Psoas muscle (tissue), 7 donors: ENCODE measurements at regions not wholly inside any gene's neighbourhood (a gene's known extent, or its start where the extent isn't known, plus 50 kb on each side); places are given as distances from the start of the nearest gene placed in this dataset.

ENCODE experiments used
- ATAC-seq, 4 donors: fragments of 200-7000 bp; cut with Tn5 transposase; one replicate each; pipeline ENCODE4 v1.9.1; 2020; ENCODE audit warnings: moderate library complexity in 3 of 4, mild to moderate bottlenecking in 2 of 4
- DNase-seq, 2 donors: peaks; one replicate each; pipeline ENCODE4 v3.0.0-alpha.2; 2020
- H3K27ac ChIP-seq: fragments of 200-600 bp; one replicate; pipeline ENCODE4 v1.8.0; 2022
- H3K27me3 ChIP-seq, 3 donors: fragments of 200-600 bp in 1 of 3; one replicate each; pipeline versions ENCODE4 v1.6.1 to v1.8.0; 2013 to 2022; ENCODE audit warnings: low read length in 2 of 3, mild to moderate bottlenecking in 2 of 3, moderate library complexity in 1 of 3; ENCODE audit not compliant: insufficient read depth in 3 of 3
- H3K36me3 ChIP-seq, 2 donors: fragments of 200-600 bp in 1 of 2; one replicate each; pipeline versions ENCODE4 v1.6.1 to v1.8.0; 2013 to 2022; ENCODE audit warnings: low read depth in 1 of 2, mild to moderate bottlenecking in 1 of 2, moderate library complexity in 1 of 2; ENCODE audit not compliant: insufficient read depth in 1 of 2
- H3K4me1 ChIP-seq: fragments of 200-600 bp; one replicate; pipeline ENCODE4 v1.8.0; 2022
- H3K4me3 ChIP-seq: fragments of 200-600 bp; one replicate; pipeline ENCODE4 v1.8.0; 2022; ENCODE audit warnings: mild to moderate bottlenecking
- H3K9me3 ChIP-seq: fragments of 200-600 bp; one replicate; pipeline ENCODE4 v1.8.0; 2022
- WGBS, 3 donors: extraction: QIAGEN DNeasy Blood & Tissue Kit; methylation state at CpG; one replicate each; pipeline versions ENCODE4 v1.1.6 to v1.1.7; 2013; 5-methylcytosine and 5-hydroxymethylcytosine counted together
- intact Hi-C, 2 donors: fragments of 100-400 bp; cut with DNase I; formaldehyde crosslinking; loops; one replicate each; pipeline versions ENCODE4 v1.11.0 to v1.14.2; 2022
- TF ChIP-seq, protein P1 (sequence below): fragments of 200-600 bp; IDR thresholded peaks from one replicate; pipeline ENCODE4 v1.8.0; 2022; ENCODE audit warnings: antibody characterized with exemption
- donor health status: healthy with polysubstance abuse.
- donor health status: DM: no; HTN: no; CAD: no; lungs with moderate emphysema.
- donor health status: Bipolar disorder and iron deficiency.
- donor health status: healthy.
- donor health status: DM: yes; HTN: yes; CAD: no.
- donor health status: DM: no; HTN: no; CAD: no.
- donor health status: DM: yes; HTN: yes; CAD: no.

DNA sequence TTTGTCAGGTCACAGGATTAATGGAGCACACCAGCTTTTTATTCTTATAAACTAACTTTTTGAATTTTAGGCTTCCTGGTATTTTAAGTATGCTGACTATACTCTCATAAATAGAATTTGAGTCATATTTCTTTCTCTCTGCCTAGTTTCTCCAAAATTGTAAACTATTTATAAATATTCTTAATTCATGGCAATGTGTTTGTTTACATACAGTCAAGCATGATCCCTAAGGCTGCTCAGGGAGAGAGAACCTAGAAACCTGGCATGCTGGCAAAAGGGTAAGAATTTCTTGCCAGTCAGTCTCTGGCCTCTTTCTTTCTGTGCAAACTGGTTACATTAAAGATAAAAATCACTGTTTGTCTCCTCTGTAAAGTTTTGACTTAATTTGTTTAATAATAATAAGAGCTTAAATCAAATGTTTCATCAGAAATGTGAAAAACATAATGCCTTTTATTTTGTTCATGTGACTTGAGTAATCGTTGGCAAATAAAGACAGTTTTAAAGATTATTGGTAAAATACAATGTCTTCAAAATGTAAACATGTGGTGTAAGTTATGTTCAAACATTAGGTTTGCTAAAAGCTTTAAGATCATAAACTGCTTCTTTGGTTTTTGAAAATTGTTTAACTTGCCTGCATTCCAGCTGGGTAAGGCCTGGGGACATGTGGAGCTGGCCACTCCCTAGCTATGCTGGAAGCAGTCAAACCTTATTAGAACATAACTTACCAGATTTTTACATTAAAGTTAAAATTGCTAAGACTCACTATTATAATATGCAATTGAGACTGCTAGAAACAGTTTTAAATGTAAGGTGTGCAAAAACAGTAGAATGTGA lies 1401.7 kb downstream of the NCAM2 start:
- Histone ChIP-seq H3K27ac (no peak overlapping the region), H3K36me3 (no peaks in the 10 kb centered on the region), H3K9me3 (no peaks in the 10 kb centered on the region), H3K4me3 (no peak overlapping the region), H3K27me3 (no peaks in the 10 kb centered on the region), H3K4me1 (no peaks in the 10 kb centered on the region)
- TF ChIP-seq, protein P1, sequence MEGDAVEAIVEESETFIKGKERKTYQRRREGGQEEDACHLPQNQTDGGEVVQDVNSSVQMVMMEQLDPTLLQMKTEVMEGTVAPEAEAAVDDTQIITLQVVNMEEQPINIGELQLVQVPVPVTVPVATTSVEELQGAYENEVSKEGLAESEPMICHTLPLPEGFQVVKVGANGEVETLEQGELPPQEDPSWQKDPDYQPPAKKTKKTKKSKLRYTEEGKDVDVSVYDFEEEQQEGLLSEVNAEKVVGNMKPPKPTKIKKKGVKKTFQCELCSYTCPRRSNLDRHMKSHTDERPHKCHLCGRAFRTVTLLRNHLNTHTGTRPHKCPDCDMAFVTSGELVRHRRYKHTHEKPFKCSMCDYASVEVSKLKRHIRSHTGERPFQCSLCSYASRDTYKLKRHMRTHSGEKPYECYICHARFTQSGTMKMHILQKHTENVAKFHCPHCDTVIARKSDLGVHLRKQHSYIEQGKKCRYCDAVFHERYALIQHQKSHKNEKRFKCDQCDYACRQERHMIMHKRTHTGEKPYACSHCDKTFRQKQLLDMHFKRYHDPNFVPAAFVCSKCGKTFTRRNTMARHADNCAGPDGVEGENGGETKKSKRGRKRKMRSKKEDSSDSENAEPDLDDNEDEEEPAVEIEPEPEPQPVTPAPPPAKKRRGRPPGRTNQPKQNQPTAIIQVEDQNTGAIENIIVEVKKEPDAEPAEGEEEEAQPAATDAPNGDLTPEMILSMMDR: no peak
- intact Hi-C loops: no loop called here
- ATAC-seq (no peak), DNase-seq (no peak)
- WGBS, 3 donors: 84 to 87% (median 86%) methylated on average over 1 of the region's 1 CpG

DNA sequence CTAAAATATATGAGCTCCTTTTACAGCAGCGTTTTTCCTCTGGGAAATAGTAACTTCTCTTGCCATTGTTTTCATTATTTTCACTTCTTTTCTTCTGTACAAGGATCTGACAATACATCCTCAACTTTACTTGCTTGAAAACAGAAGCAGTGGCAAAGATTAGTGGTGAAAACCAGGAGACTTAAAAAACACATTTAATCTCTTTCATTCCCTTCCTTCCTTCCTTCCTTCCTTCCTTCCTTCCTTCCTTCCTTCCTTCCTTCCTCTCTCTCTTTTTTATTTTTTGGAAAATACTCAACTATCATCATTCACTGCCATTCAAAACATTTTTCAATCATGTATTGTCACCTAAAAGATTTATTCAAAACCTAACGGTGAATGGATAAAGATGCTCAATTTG lies 1411.4 kb downstream of the NCAM2 start:
- Histone ChIP-seq H3K27me3 (no peaks in the 10 kb centered on the region), H3K36me3 (no peaks in the 10 kb centered on the region), H3K4me1 (no peaks in the 10 kb centered on the region), H3K27ac (no peak overlapping the region), H3K9me3 (no peaks in the 10 kb centered on the region), H3K4me3 (no peak overlapping the region)
- TF ChIP-seq, protein P1: no peak
- intact Hi-C loops: no loop called here
- ATAC-seq: no peak
- DNase-seq: no peak
- WGBS, 3 donors: 59 to 70% (median 68%) methylated on average over 2 of the region's 2 CpGs

DNA sequence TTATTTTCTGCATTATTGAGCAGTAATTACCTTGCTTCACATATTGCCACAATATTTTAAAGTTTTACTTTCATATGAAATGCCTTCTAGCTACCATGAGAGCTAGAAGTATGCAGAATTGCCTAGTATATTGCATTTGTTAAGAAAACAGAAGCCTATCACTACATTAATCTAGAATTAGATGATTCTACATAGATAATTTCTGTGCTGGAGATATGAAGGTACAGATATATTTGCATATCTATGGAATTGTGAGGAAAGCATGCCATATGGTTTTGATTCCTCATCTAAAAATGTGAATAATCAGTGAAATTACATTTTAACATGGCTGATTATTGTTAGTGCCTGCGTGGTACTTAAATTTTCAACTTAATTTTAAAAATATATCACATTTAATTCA lies 1418.3 kb downstream of the NCAM2 start:
- no peaks in the 10 kb centered on the region for H3K4me1 ChIP-seq
- H3K27ac ChIP-seq: no peak overlapping the region
- intact Hi-C loops: no loop called here
- 65 to 86% (median 73%) methylated on average over 1 of the region's 1 CpG for WGBS, 3 donors
- ATAC-seq (no peak), DNase-seq (no peak)
- TF ChIP-seq, protein P1: no peak
- no peaks in the 10 kb centered on the region for H3K27me3 ChIP-seq
- no peaks in the 10 kb centered on the region for H3K9me3 ChIP-seq
- H3K4me3 ChIP-seq: no peak overlapping the region
- no peaks in the 10 kb centered on the region for H3K36me3 ChIP-seq

DNA sequence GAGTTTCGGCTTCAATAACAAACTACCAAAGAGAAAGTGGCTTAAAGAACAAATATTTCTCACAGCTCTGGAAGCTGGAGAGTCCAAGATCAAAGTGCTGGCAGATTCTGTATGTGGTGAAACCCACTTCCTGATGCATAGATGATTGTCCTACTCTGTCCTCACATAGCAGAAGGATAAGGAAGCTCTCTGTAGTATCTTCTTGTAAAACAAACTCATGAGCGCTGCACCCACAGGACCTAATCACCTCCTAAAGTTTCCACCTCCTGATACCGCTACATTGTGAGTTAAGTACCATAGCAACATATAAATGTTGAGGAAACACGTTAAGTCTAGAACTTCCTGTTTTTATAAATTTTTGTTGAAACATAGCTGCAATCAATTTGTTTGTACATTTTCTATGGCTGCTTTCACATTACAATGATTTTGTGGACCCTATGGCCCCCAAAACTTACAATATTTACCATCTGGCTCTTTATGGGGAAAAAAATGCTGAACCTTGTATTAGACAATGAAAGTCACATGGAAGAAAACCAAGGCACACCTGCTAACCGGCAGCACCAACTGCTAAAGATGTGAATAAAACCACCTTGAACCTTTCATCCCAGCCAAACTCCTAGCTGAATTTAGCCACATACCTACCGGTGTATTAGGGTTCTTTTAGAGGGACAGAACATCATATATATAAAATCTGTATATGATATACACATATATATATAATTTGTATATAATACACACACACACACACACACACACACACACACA lies 1423.4 kb downstream of the NCAM2 start:
- intact Hi-C loops: no loop called here
- 76 to 85% (median 81%) methylated on average over 6 of the region's 6 CpGs for WGBS, 3 donors
- Histone ChIP-seq H3K4me1 (no peaks in the 10 kb centered on the region), H3K36me3 (no peaks in the 10 kb centered on the region), H3K4me3 (no peak overlapping the region), H3K27me3 (no peaks in the 10 kb centered on the region), H3K27ac (no peak overlapping the region), H3K9me3 (no peaks in the 10 kb centered on the region)
- TF ChIP-seq, protein P1: no peak
- no peak for ATAC-seq
- no peak for DNase-seq
